Adrenal gland (tissue), 5 donors: ENCODE measurements at regions not wholly inside any gene's neighbourhood (a gene's known extent, or its start where the extent isn't known, plus 50 kb on each side); places are given as distances from the start of the nearest gene placed in this dataset.

Experiments used
- POLR2A ChIP-seq, 2 donors: fragments of 450-650 bp; IDR thresholded peaks; one replicate each; pipeline ENCODE4 v1.6.1; 2017; ENCODE audit warnings: antibody characterized with exemption in 2 of 2, mild to moderate bottlenecking in 2 of 2, moderate library complexity in 1 of 2
- TF ChIP-seq, protein P1 (sequence below), 6 experiments: fragments of 450-650 bp in 4 of 6; fragments of 200-600 bp in 2 of 6; sonication (generic) in 1 of 6; IDR thresholded peaks; 1 replicate in 5 of 6; 2 replicates in 1 of 6; pipeline versions ENCODE4 v1.5.1 to v1.8.0; 2016 to 2021; ENCODE audit warnings: antibody characterized with exemption in 6 of 6, mild to moderate bottlenecking in 2 of 6, moderate library complexity in 1 of 6
- donor health status: DM: no; HTN: no; CAD: no.

DNA sequence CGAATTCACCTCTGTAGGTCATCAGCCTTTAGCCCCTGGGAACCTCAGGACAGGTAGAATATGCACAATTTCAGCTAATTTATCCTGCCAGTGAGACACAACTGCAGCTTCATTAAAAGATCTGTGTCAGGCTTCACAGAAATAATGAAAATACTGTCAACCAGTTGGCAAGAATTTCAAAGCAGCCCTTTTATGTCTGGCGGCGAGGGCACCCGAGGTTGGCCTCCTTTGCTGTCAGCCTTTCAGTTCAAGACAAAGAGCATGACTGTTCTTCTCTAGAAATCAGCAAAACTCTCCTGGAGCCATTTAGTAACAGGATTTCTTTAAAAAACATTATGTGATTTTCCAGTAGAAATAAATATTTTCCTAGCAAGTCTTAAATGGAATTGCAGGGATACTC lies 75.9 kb downstream of the BBS10 start:
- TF ChIP-seq, protein P1, sequence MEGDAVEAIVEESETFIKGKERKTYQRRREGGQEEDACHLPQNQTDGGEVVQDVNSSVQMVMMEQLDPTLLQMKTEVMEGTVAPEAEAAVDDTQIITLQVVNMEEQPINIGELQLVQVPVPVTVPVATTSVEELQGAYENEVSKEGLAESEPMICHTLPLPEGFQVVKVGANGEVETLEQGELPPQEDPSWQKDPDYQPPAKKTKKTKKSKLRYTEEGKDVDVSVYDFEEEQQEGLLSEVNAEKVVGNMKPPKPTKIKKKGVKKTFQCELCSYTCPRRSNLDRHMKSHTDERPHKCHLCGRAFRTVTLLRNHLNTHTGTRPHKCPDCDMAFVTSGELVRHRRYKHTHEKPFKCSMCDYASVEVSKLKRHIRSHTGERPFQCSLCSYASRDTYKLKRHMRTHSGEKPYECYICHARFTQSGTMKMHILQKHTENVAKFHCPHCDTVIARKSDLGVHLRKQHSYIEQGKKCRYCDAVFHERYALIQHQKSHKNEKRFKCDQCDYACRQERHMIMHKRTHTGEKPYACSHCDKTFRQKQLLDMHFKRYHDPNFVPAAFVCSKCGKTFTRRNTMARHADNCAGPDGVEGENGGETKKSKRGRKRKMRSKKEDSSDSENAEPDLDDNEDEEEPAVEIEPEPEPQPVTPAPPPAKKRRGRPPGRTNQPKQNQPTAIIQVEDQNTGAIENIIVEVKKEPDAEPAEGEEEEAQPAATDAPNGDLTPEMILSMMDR (IDR thresholded peaks at IDR 0.05), result no peak
- TF ChIP-seq POLR2A (IDR thresholded peaks at IDR 0.05), result no peak
